Motor neuron (in vitro differentiated cells): ENCODE measurements at regions not wholly inside any gene's neighbourhood (a gene's known extent, or its start where the extent isn't known, plus 50 kb on each side); places are given as distances from the start of the nearest gene placed in this dataset.
"Not testable (repeated sequence)": the region's sequence is repeated elsewhere in the genome, so short reads cannot be mapped to it uniquely, and the experiment has no call there.

Experiments
- ATAC-seq, 8 experiments: fragments of 200-7000 bp; cut with Tn5 transposase; replicated peaks in 6 of 8; 2 replicates each; pipeline ENCODE4 v1.8.0; 2021; ENCODE audit warnings: mild to moderate bottlenecking in 8 of 8, moderate library complexity in 8 of 8
- H3K27ac ChIP-seq, 2 donors: fragments of 250-450 bp; sonication (Bioruptor Pico); 2 replicates each; pipeline ENCODE4 v1.9.0; 2021; ENCODE audit warnings: antibody characterized with exemption in 2 of 2, mild to moderate bottlenecking in 2 of 2, moderate library complexity in 1 of 2
- H3K4me1 ChIP-seq, 2 donors: fragments of 250-450 bp; sonication (Bioruptor Pico); replicated peaks in 1 of 2; 2 replicates each; pipeline ENCODE4 v1.6.1; 2021; ENCODE audit warnings: antibody characterized with exemption in 2 of 2, mild to moderate bottlenecking in 2 of 2, moderate library complexity in 1 of 2
- H3K4me3 ChIP-seq, 5 donors: fragments of 250-450 bp; sonication (Bioruptor Pico); 2 replicates each; pipeline ENCODE4 v1.9.0; 2021; ENCODE audit warnings: antibody characterized with exemption in 5 of 5, mild to moderate bottlenecking in 5 of 5, moderate library complexity in 4 of 5
- WGBS, 10 experiments: fragments of 450-650 bp; shearing (Covaris generic); methylation state at CpG; one replicate each; pipeline ENCODE4 v1.0.0; 2022; 5-methylcytosine and 5-hydroxymethylcytosine counted together
- in situ Hi-C, 9 experiments: fragments of 400-800 bp; cut with MboI; loops; one replicate each; pipeline ENCODE4 v1.15.0; 2021; ENCODE audit warnings: low sequenced_read_pairs in 9 of 9, low pct_unique_long_range_greater_than_20kb in 2 of 9; ENCODE audit not compliant: unreplicated experiment in 9 of 9

DNA sequence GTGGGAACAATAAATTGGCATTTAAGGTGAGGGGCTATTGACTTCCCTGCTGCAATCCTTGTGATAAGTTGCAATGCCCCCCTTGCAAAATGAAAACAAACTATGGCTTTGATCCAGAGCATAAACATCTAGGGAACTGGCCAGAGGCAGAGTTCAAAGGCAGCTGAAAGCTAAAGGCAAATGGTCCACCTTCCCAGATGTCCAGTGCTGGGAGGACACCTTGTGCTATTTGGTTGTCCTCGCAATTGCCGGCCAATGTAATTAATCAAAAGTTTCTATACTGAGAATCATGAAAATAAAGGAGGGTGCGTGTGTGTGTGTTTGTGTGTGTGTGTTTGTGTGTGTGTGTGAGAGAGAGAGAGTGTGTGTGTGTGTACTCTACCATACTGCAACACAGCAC, 337.4 kb downstream of the CBLN4 start:
- WGBS, 10 experiments, result 5 to 88% (median 64%) methylated on average over 1 to 3 of the region's 3 CpGs; no CpG with 5 or more reads in 4 of the 10 experiments
- peaks cover 0 to 2% of the 10 kb centered on the region in 2 donors for H3K4me1 ChIP-seq
- no peak overlapping the region for H3K27ac ChIP-seq
- in situ Hi-C loops, result no loop called here
- ATAC-seq, result no peak
- no peak overlapping the region for H3K4me3 ChIP-seq

DNA sequence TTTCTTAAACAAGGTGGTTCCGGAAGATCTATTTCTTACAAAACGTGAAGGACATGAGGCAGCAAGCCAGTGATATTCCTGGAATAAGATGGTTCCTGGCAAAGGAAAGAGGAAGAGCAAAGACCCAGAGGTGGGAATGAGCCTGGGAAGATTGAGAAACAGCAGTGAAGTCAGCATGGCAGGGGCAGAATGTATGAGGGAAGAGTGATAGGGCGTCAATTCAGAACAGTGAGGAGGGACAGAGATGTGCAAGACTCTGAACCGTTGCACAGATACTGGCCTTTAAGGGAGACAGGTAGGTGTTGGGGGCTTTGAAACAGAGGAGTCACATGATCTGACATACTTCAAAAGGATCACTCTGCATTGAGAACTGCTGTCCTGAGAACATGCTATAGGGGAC, 338.3 kb downstream of the CBLN4 start:
- no peak overlapping the region for H3K4me3 ChIP-seq
- H3K27ac ChIP-seq, result no peak overlapping the region
- in situ Hi-C loops, result no loop called here
- ATAC-seq, result no peak
- peaks cover 1 to 2% of the 10 kb centered on the region in 2 donors for H3K4me1 ChIP-seq
- 0 to 100% (median 80%) methylated on average over 1 to 4 of the region's 4 CpGs; no CpG with 5 or more reads in 1 of the 10 experiments for WGBS, 10 experiments

DNA sequence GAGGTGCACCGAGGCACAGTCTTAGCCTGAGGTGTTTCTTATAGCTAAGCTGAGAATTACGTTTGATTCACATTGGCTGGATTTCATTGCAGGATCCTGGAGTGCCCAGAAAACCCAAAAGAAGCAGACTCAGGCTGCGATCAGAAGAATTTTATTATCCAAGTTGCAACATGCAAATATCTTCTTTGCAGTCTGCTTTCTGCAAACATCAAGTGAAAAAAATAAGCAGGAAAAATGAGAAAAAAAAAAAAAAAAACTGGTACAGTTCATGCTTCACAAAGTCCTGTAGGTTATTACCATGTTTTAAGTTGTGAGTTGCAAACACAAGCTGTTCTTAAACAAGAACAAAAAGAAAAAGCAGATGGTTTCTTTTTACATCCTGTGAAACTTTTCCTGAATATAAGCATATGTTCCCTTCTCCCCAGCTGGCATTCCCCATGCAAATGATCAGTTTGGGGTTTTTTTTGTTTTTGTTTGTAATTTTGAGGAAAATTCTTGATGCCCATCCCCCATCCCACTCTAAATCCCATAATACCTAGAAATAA, 349.0 kb downstream of the CBLN4 start:
- in situ Hi-C loops, result no loop called here
- no peak overlapping the region for H3K4me3 ChIP-seq
- WGBS, 10 experiments, result 0 to 86% (median 58%) methylated on average over 1 to 3 of the region's 3 CpGs
- no peak for ATAC-seq
- H3K4me1 ChIP-seq, result no peaks in the 10 kb centered on the region
- no peak overlapping the region for H3K27ac ChIP-seq

DNA sequence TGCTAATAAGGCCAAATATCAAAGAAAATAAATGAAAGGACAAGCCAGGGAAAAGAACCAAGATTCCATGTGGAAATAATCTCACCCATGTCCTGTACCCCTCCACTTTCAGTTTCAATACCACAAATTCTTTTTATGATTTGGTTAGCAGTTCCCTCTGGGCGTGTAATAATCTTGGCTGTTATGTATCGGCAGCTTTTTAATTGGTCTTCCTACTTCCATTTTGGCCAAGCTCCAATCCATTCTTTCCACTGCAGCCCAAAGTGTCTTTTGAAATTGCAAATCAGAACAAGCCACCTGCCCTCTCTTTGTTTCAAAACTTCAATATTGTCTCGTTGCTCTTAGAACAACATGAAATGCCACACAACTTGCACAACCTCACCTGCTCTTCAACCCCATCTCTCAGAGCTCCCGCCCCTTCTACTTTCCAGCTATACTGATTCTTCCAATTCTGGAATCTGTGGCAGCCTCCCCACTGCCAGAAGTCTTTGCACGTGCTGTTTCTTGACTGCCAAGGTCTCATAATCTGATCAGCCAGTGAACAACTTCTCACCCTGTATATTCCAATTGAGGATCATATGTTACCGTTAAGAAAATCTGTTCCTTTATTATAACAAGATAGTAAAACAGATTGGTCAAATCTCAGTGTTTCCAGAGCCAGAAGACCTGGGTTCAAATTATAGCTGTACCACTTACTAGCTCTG, 354.5 kb downstream of the CBLN4 start:
- no peak overlapping the region for H3K27ac ChIP-seq
- WGBS, 10 experiments, result 0 to 93% (median 48%) methylated on average over 1 to 6 of the region's 6 CpGs
- no peak overlapping the region for H3K4me3 ChIP-seq
- no peaks in the 10 kb centered on the region for H3K4me1 ChIP-seq
- in situ Hi-C loops, result no loop called here
- ATAC-seq, result peak in 1 of 8 experiments; percentile 44

DNA sequence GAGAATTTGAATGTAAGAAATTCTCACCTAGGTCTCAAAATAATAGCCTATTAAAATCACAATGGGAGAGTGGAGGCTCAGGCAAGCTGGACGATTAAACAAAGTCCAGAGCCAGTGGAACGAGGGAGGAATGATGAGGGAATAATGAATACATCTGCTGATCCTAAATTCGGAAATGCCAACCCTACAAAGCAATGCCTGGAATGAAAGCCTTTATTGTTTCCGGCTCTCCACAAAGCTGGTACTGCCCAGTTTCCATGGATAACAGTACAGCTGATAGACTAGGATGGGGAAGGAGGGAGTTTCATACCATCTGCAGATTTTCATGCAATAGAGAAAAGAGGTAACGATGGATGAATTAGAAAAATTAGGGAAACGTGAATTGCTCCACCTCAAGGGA, 356.1 kb downstream of the CBLN4 start:
- no peak overlapping the region for H3K27ac ChIP-seq
- H3K4me1 ChIP-seq, result no peaks in the 10 kb centered on the region
- in situ Hi-C loops, result no loop called here
- no peak overlapping the region for H3K4me3 ChIP-seq
- ATAC-seq, result no peak
- 5 to 89% (median 55%) methylated on average over 2 to 6 of the region's 6 CpGs for WGBS, 10 experiments

DNA sequence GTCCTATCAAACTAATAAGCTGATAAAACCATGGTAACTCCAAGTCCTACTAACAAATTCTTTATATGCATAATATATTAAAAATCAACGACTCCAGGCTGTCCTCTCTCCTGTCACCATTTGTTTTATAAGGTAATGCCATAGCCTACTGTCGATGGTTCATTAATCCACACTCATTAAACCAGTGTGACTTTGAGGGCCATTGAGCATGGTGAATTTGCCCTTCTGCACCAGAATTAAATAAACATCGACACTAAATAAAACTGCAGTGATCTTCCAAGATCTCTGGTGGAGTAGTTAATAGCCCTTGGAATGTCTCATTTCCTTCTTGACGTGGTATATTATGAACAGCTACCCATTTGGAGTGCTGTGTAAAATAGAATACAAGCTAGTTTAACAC, 358.5 kb downstream of the CBLN4 start:
- no peak overlapping the region for H3K27ac ChIP-seq
- H3K4me1 ChIP-seq, result no peaks in the 10 kb centered on the region
- in situ Hi-C loops, result no loop called here
- ATAC-seq, result no peak
- no peak overlapping the region for H3K4me3 ChIP-seq
- WGBS, 10 experiments, result 0 to 89% (median 27%) methylated on average over 1 to 4 of the region's 4 CpGs; no CpG with 5 or more reads in 1 of the 10 experiments

DNA sequence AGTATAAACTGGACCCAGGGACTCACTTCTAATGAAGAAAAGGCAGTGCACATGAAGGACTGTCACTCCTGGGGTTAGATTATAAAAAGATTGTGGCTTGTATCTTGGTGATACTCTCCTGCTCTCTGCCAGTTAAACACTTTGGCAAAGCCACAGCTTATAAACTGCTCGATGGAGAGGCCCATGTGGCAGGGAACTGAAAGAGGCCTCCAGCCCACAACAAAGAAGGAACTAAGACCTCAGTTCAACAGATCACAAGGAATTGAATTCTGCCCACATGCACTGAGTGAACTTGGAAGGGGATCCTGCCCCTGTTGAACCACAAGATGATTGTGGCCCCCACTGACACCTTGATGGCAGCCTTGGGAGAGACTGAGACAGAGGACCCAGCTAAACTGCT, 363.8 kb downstream of the CBLN4 start:
- Histone ChIP-seq H3K4me1 (peaks cover 0 to 6% of the 10 kb centered on the region in 2 donors), H3K4me3 (no peak overlapping the region), H3K27ac (no peak overlapping the region)
- in situ Hi-C loops, result no loop called here
- 0 to 89% (median 0%) methylated on average over 1 of the region's 1 CpG; no CpG with 5 or more reads in 5 of the 10 experiments for WGBS, 10 experiments
- no peak for ATAC-seq

DNA sequence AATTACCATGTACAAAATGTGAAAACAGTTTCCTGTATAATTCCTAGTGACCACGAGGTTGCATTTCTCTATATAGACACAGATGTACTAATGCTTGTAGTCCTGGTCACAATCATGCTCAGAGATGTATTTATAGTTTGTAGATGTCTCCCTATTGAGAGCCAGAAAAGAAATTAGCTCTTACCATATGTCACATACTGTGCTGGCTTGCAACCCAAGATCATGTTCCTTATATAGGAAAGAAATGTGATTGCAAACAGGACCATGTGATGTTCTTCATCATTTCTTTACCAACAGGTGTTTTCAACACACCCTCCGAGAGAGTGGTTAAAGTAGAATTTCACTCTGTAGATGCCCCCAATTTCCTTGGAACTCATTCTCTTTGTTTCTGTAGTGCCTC, 369.4 kb downstream of the CBLN4 start:
- 0 to 100% (median 29%) methylated on average over 1 to 2 of the region's 2 CpGs; no CpG with 5 or more reads in 3 of the 10 experiments for WGBS, 10 experiments
- ATAC-seq, result no peak
- in situ Hi-C loops, result no loop called here
- no peak overlapping the region for H3K4me3 ChIP-seq
- peaks cover 2 to 6% of the 10 kb centered on the region in 2 donors for H3K4me1 ChIP-seq
- H3K27ac ChIP-seq, result no peak overlapping the region

DNA sequence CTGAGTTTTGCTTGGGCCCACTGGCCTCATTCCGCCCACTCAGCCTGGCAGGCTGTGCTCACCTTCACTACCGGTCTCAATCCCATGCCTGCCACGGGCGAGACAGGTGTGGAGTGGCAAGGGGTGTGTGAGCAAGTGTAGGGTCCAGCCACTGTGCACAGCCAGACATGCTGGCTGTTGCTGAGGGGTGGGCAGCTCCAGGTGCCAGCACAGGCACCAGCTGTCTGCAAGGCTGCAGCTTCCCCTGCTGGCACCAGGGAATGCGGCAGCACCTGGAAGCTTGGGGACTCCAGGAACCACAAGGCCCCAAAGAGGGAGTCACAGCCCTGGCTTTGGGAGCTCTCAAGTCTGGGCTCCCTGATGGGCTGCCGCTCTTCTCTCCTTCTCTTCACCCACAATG, 372.7 kb downstream of the CBLN4 start:
- Histone ChIP-seq H3K4me1 (peaks cover 0 to 2% of the 10 kb centered on the region in 2 donors), H3K4me3 (no peak overlapping the region), H3K27ac (no peak overlapping the region)
- no peak for ATAC-seq
- WGBS, 10 experiments, result 40 to 100% (median 90%) methylated on average over 1 to 3 of the region's 6 CpGs; no CpG with 5 or more reads in 3 of the 10 experiments
- in situ Hi-C loops, result no loop called here

DNA sequence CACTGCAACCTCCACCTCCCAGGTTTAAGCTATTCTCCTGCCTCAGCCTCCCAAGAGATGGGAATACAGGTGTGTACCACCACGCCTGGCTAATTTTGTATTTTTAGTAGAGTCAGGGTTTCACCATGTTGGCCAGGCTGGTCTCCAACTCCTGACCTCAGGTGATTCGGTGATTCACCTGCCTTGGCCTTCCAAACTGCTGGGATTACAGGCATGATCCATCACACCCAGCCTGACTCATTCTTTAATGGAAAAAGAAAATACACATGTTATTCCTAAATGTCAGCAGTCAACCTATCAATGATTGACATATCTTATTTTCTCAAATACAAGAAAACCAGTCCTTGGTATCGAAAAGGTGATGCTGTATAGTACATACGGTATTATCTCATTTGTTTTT, 376.2 kb downstream of the CBLN4 start:
- H3K4me3 ChIP-seq, H3K4me1 ChIP-seq, H3K27ac ChIP-seq, in situ Hi-C loops, ATAC-seq: not testable (repeated sequence)
- 8 to 100% (median 88%) methylated on average over 1 to 4 of the region's 4 CpGs for WGBS, 10 experiments

DNA sequence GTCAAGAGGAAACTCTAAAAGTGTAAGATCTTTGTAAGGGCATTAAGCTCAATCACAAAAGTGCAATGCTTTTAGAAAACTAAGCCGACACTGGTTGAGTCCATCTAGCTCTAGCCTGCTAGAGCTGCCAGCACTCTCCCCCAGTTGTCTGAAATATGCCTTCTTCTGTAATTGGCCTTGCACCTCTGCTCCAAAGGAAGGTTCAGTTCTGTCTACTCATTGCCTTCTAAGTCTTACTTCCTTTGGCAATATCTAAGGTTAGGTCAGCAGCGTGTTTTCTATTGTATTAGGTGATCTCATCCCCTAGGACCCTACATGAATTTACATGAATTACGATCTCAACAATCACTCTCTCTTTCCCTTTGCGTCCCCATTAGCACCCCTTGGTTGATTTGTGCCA, 378.6 kb downstream of the CBLN4 start:
- H3K4me1 ChIP-seq, result peaks cover 0 to 4% of the 10 kb centered on the region in 2 donors
- 0 to 73% (median 54%) methylated on average over 1 to 4 of the region's 4 CpGs for WGBS, 10 experiments
- no peak overlapping the region for H3K27ac ChIP-seq
- peak in 4 of 8 experiments; percentile 52 to 88 (median 66) for ATAC-seq
- in situ Hi-C loops, result no loop called here
- no peak overlapping the region for H3K4me3 ChIP-seq

DNA sequence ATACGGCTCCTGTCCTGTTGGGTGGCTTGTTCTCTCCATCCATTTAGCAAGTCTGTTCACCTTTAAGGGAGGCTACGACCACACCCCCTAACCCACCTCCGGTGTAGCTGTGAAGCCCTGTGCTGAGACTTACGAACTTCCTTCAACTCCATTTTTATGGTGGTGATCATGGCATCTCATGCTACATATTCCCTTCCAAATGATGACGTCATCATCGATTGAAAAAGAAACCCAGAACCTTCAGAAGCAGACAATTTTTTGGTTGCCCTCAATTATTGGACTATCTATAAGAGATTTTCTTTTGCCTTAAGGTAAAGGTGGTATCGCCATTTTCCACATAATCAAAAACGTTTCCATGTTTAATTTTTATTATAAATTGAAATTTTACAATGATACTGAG, 389.0 kb downstream of the CBLN4 start:
- Histone ChIP-seq H3K4me1 (peaks cover 0 to 6% of the 10 kb centered on the region in 2 donors), H3K27ac (no peak overlapping the region), H3K4me3 (no peak overlapping the region)
- WGBS, 10 experiments, result 0 to 100% (median 59%) methylated on average over 3 to 7 of the region's 8 CpGs
- no peak for ATAC-seq
- in situ Hi-C loops, result no loop called here

DNA sequence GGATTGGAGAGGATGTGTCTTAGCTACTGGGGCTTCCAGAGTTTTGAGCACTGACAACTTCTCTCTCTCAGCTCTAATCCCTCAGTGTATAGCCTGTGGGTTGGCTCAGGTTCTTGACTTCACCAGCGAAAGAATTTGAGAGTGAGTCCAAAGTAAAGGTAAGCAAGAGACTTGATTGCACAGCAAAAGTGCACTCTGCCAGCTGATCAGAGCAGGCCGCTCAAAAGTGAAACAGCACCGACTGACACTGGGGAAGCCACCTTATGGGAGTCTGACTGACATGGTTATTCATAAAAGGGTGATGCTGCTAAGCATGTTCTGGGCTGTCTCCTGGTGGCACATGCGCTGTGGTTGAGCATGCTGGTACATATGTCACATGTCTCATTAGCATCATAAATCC, 389.5 kb downstream of the CBLN4 start:
- in situ Hi-C loops, result no loop called here
- H3K27ac ChIP-seq, result no peak overlapping the region
- no peak overlapping the region for H3K4me3 ChIP-seq
- H3K4me1 ChIP-seq, result peaks cover 0 to 6% of the 10 kb centered on the region in 2 donors
- WGBS, 10 experiments, result 35 to 100% (median 67%) methylated on average over 1 to 3 of the region's 4 CpGs; no CpG with 5 or more reads in 3 of the 10 experiments
- ATAC-seq, result no peak
